Activated B cell treated with CpG ODN at 0.5 μM for 24 hours (primary cell): ENCODE measurements at regions not wholly inside any gene's neighbourhood (a gene's known extent, or its start where the extent isn't known, plus 50 kb on each side); places are given as distances from the start of the nearest gene placed in this dataset.

Experiments used
- ATAC-seq: fragments of 200-7000 bp; cut with Tn5 transposase; one replicate; pipeline ENCODE4 v1.10.0; 2021; ENCODE audit warnings: low read depth, mild to moderate bottlenecking, moderate library complexity
- CTCF ChIA-PET: fragments of 350-600 bp; sonication (Branson Sonifier 250); formaldehyde crosslinking; loops from one replicate; lab custom pipeline; 2021; ENCODE audit warnings: antibody characterized with exemption; lab: Charles Lee
- POLR2A ChIA-PET: fragments of 350-600 bp; sonication (Branson Sonifier 250); formaldehyde crosslinking; loops from one replicate; lab custom pipeline; 2021; ENCODE audit warnings: antibody characterized with exemption; lab: Charles Lee
- DNase-seq: peaks from one replicate; pipeline ENCODE4 v3.0.0; 2022
- H3K27ac Mint-ChIP-seq: one replicate; pipeline ENCODE4 v1.8.0; 2020; ENCODE audit warnings: mixed read lengths
- H3K27me3 Mint-ChIP-seq: one replicate; pipeline ENCODE4 v1.8.0; 2021; ENCODE audit warnings: mixed read lengths
- H3K36me3 Mint-ChIP-seq: one replicate; pipeline ENCODE4 v1.8.0; 2021; ENCODE audit warnings: low read depth, mixed read lengths
- H3K4me1 Mint-ChIP-seq: one replicate; pipeline ENCODE4 v1.8.0; 2021; ENCODE audit warnings: mixed read lengths
- H3K4me3 Mint-ChIP-seq: one replicate; pipeline ENCODE4 v1.8.0; 2020; ENCODE audit warnings: mild to moderate bottlenecking, mixed read lengths
- H3K9me3 Mint-ChIP-seq: one replicate; pipeline ENCODE4 v1.8.0; 2020; ENCODE audit warnings: mixed read lengths
- CTCF ChIP-seq: fragments of 200-600 bp; IDR thresholded peaks from one replicate; pipeline ENCODE4 v1.8.0; 2022; ENCODE audit warnings: antibody characterized with exemption, mild to moderate bottlenecking
- intact Hi-C: fragments of 100-400 bp; cut with micrococcal nuclease; formaldehyde crosslinking; loops from one replicate; pipeline ENCODE4 v1.15.1; 2024

- CTCF ChIA-PET = no interaction called here
- peaks cover 11% of the 10 kb centered on the region for H3K27me3 Mint-ChIP-seq
- intact Hi-C loops = no loop called here
- POLR2A ChIA-PET = no interaction called here
- DNase-seq (no peak), ATAC-seq (no peak)
- H3K4me1 Mint-ChIP-seq = no peaks in the 10 kb centered on the region
- no peak for TF ChIP-seq CTCF
- H3K36me3 Mint-ChIP-seq = no peaks in the 10 kb centered on the region
- no peak overlapping the region for H3K27ac Mint-ChIP-seq
- no peaks in the 10 kb centered on the region for H3K9me3 Mint-ChIP-seq
- H3K4me3 Mint-ChIP-seq = no peak overlapping the region
Measured at GRCh38 chr12:40431169-40431568, 206.4 kb downstream of the LRRK2 start.

GRCh38 chr12:40435251-40435650 is 210.5 kb downstream of the LRRK2 start:
- ChIA-PET POLR2A (no interaction called here), CTCF (interaction anchor here (1.9 kb wide), 1 partner anchor 11 kb away, joined by 6 read pairs; no protein-coding TSS in a partner anchor)
- no peak for TF ChIP-seq CTCF

GRCh38 chr12:40435951-40436350 is 211.2 kb downstream of the LRRK2 start:
- H3K27ac Mint-ChIP-seq = no peak overlapping the region
- no peak overlapping the region for H3K4me3 Mint-ChIP-seq
- intact Hi-C loops = no loop called here
- TF ChIP-seq CTCF = no peak
- ATAC-seq (no peak), DNase-seq (no peak)
- POLR2A ChIA-PET = no interaction called here
- H3K27me3 Mint-ChIP-seq = peaks cover 7% of the 10 kb centered on the region
- H3K4me1 Mint-ChIP-seq = no peaks in the 10 kb centered on the region
- H3K9me3 Mint-ChIP-seq = no peaks in the 10 kb centered on the region
- CTCF ChIA-PET = interaction anchor here (1.9 kb wide), 1 partner anchor 11 kb away, joined by 6 read pairs; no protein-coding TSS in a partner anchor
- no peaks in the 10 kb centered on the region for H3K36me3 Mint-ChIP-seq

More at GRCh38 chr12:40435251-40435650, 210.5 kb downstream of the LRRK2 start:
- Mint-ChIP-seq H3K27me3 (peaks cover 7% of the 10 kb centered on the region), H3K9me3 (no peaks in the 10 kb centered on the region), H3K36me3 (no peaks in the 10 kb centered on the region), H3K4me1 (no peaks in the 10 kb centered on the region), H3K27ac (no peak overlapping the region), H3K4me3 (no peak overlapping the region)
- intact Hi-C loops = no loop called here
- DNase-seq (no peak), ATAC-seq (no peak)

GRCh38 chr12:40436564-40436963 is 211.8 kb downstream of the LRRK2 start:
- H3K27me3 Mint-ChIP-seq = peaks cover 7% of the 10 kb centered on the region
- no peak for ATAC-seq

More at GRCh38 chr12:40436564-40436963, 211.8 kb downstream of the LRRK2 start:
- H3K4me3 Mint-ChIP-seq = no peak overlapping the region
- no peak for DNase-seq
- ChIA-PET CTCF (no interaction called here), POLR2A (no interaction called here)
- no peaks in the 10 kb centered on the region for H3K4me1 Mint-ChIP-seq
- H3K9me3 Mint-ChIP-seq = no peaks in the 10 kb centered on the region
- TF ChIP-seq CTCF = no peak
- no peaks in the 10 kb centered on the region for H3K36me3 Mint-ChIP-seq
- H3K27ac Mint-ChIP-seq = no peak overlapping the region
- intact Hi-C loops = no loop called here
